ENCODE measurements at regions not wholly inside any gene's neighbourhood (a gene's known extent, or its start where the extent isn't known, plus 50 kb on each side); places are given as distances from the start of the nearest gene placed in this dataset.
A peak's percentile ranks its signal among the peaks of the same experiment; 100 is the strongest.

DNA sequence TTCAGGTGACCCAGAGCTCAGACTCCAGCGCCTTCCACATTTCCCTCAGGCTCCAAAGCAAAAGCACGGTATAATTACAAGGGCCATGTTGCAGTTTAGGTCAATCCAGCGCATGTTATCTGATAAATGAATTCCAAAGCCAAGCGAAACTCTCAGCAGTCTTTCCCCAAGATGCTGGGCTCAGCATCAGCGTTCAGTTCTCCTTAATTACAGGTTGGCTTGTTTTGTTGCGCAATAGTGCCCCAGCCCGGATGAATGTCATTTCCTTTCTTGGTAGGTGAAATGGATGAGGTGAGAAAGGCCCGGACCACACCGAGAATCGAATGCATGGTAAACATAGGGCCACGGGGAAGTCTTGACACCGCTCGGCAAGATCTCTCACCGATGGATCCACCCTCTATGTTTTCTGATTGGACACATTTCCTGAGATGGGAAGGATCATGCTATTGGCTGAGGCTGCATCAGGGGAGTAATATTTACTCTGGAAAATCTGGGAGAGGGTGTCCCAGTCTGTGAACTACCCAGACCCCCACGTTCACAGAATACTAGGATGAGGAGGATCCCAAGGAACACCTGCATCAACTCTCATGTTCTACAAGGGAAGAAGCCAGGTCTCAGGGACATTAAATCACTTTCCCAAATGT, 221.2 kb upstream of the ANKRD55 start:
- TF ChIP-seq, protein P1, sequence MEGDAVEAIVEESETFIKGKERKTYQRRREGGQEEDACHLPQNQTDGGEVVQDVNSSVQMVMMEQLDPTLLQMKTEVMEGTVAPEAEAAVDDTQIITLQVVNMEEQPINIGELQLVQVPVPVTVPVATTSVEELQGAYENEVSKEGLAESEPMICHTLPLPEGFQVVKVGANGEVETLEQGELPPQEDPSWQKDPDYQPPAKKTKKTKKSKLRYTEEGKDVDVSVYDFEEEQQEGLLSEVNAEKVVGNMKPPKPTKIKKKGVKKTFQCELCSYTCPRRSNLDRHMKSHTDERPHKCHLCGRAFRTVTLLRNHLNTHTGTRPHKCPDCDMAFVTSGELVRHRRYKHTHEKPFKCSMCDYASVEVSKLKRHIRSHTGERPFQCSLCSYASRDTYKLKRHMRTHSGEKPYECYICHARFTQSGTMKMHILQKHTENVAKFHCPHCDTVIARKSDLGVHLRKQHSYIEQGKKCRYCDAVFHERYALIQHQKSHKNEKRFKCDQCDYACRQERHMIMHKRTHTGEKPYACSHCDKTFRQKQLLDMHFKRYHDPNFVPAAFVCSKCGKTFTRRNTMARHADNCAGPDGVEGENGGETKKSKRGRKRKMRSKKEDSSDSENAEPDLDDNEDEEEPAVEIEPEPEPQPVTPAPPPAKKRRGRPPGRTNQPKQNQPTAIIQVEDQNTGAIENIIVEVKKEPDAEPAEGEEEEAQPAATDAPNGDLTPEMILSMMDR (IDR thresholded peaks at IDR 0.05): no peak
- H3K36me3 ChIP-seq: no peaks in the 10 kb centered on the region
- no peaks in the 10 kb centered on the region for H3K9me3 ChIP-seq
- H3K4me1 ChIP-seq (ENCODE audit: control insufficient read depth in 1 of 2, insufficient read depth in 1 of 2, low read depth in 1 of 2, low read length in 1 of 2): peaks cover 12 to 17% of the 10 kb centered on the region in 2 experiments
- H3K27me3 ChIP-seq: no peaks in the 10 kb centered on the region
- peak overlapping the region; percentile 56 for H3K27ac ChIP-seq
- no peak overlapping the region for H3K4me3 ChIP-seq (ENCODE audit: low read depth in 1 of 2, low read length in 1 of 2)

DNA sequence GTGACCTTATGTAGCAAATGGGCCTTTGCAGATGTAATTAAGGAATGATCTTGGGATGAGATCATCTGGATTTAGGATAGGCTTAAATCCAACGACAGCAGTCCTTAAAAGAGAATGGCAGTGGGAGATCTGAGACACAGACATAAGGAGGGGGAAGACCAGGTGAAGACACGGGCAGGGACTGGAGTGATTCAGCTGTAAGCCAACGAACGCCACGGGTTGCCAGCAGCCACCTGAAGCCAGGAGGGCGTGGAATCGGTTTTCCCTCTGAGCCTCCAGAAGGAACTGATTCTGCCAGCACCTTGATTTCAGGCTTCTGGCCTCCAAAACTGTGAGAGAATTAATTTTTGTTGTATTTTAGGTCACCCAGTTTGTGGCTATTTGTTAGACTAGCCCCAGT, 218.6 kb upstream of the ANKRD55 start:
- Histone ChIP-seq H3K4me1 (ENCODE audit: control insufficient read depth in 1 of 2, insufficient read depth in 1 of 2, low read depth in 1 of 2, low read length in 1 of 2) (peaks cover 12 to 17% of the 10 kb centered on the region in 2 experiments), H3K27me3 (no peaks in the 10 kb centered on the region), H3K36me3 (no peaks in the 10 kb centered on the region), H3K4me3 (ENCODE audit: low read depth in 1 of 2, low read length in 1 of 2) (no peak overlapping the region), H3K9me3 (no peaks in the 10 kb centered on the region), H3K27ac (no peak overlapping the region)
- TF ChIP-seq, protein P1 (IDR thresholded peaks at IDR 0.05): no peak

DNA sequence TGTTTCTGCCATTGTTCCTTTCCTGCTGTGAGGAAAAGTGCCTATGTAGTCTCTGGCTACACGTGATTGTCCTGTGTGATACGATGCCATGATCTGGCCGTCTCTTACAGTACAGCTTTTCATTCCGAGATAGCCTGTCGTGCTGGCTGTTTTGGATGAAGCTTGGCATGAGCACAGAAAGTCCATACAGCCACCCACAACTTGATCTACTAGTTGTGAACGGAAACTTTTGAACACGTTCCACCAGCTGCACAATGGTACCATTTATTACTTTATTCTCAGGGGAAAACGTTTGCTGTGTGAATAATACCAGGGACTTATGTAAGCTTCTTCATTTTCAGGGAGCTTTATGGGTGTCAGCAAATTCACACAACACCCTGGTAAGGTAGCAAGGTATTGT, 217.6 kb upstream of the ANKRD55 start:
- no peak overlapping the region for H3K4me3 ChIP-seq (ENCODE audit: low read depth in 1 of 2, low read length in 1 of 2)
- TF ChIP-seq, protein P1 (IDR thresholded peaks at IDR 0.05): no peak
- H3K4me1 ChIP-seq (ENCODE audit: control insufficient read depth in 1 of 2, insufficient read depth in 1 of 2, low read depth in 1 of 2, low read length in 1 of 2): peaks cover 12 to 17% of the 10 kb centered on the region in 2 experiments
- no peaks in the 10 kb centered on the region for H3K27me3 ChIP-seq
- H3K36me3 ChIP-seq: no peaks in the 10 kb centered on the region
- H3K9me3 ChIP-seq: no peaks in the 10 kb centered on the region
- H3K27ac ChIP-seq: no peak overlapping the region

DNA sequence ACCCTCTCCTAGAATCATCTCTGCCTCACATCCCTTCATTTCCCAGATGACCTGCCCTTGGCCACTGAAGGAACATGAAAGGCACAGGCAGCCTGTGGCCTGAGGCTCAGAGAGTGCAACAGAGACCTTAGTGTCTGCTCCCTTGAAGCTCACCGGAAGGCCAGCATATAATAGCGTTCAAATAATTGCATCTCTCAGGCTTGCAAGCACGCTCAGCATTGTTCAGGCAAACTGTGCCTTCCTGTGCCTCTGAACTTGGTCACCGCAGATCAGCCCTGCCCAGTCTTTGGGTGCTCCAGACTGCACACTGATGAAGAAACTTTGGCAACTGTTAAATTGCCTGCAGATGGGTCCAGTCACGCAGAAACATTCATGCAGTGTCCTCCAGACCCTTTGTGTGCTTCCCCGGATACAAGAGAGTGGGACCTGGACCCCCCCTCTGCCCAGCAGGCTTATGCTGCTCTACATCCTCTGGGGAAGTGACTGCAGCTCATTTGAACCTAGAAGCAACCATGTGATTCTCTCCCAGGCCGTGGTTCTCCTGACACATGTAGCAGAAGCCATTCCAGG, 216.0 kb upstream of the ANKRD55 start:
- H3K4me1 ChIP-seq (ENCODE audit: control insufficient read depth in 1 of 2, insufficient read depth in 1 of 2, low read depth in 1 of 2, low read length in 1 of 2): peaks cover 5 to 8% of the 10 kb centered on the region in 2 experiments
- H3K4me3 ChIP-seq (ENCODE audit: low read depth in 1 of 2, low read length in 1 of 2): no peak overlapping the region
- TF ChIP-seq, protein P1 (IDR thresholded peaks at IDR 0.05): no peak
- no peaks in the 10 kb centered on the region for H3K9me3 ChIP-seq
- no peaks in the 10 kb centered on the region for H3K36me3 ChIP-seq
- H3K27me3 ChIP-seq: no peaks in the 10 kb centered on the region
- H3K27ac ChIP-seq: no peak overlapping the region

DNA sequence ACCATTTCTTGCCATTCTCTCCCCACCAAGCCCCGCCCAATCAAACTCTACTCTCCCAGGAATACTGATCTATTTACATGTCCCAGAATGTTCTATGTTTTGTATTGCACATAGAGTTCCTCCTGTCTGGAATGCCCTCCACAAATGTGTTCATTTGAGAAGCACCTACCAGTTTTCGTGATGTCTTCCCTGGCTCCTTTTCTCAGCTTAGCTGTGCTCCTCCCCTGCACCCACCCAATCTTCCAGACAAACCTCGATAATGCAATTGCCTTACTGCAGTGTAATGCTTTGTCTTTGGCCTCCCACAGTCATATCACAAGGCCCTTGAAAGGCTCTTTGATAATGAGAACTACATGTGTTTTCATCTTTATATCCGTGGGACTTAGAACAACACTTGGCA, 214.5 kb upstream of the ANKRD55 start:
- Histone ChIP-seq H3K27me3 (no peaks in the 10 kb centered on the region), H3K4me1 (ENCODE audit: control insufficient read depth in 1 of 2, insufficient read depth in 1 of 2, low read depth in 1 of 2, low read length in 1 of 2) (no peaks in the 10 kb centered on the region), H3K9me3 (no peaks in the 10 kb centered on the region), H3K4me3 (ENCODE audit: low read depth in 1 of 2, low read length in 1 of 2) (no peak overlapping the region), H3K27ac (no peak overlapping the region), H3K36me3 (no peaks in the 10 kb centered on the region)
- TF ChIP-seq, protein P1 (IDR thresholded peaks at IDR 0.05): no peak

Data from neutrophil (primary cell).